ENCODE measurements at regions not wholly inside any gene's neighbourhood (a gene's known extent, or its start where the extent isn't known, plus 50 kb on each side); places are given as distances from the start of the nearest gene placed in this dataset.

DNA sequence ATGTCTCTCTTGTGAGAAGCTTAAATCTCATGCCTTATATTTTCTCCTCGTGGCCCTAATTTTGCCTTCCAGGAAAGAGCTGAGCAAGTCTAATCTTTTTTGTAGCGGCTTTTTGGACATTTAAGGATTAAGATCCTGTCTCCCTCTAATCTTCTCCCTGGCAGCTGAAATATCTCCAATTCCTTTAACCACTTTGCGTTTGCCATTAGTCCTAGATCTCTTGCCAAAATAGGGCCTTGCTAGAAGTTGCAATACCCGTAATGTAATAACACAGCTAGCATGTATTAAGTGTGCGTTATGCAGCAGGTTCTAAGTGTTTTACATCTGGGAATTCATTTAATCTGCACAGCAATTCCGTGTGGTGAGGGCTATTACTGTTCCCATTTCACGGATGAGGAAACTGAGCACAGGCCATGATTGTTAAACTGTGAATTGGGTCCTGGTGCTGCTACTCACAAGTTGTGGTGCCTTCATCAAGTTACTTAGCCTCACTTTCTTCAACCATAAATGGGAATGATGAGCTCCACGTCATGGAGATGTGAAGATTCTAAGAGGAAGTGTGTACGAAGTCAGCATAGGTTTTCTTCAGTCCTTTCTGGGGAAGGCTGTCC is 198.9 kb upstream of the ASIC2 start:
- TF ChIP-seq EZH2 (IDR thresholded peaks at IDR 0.05; ENCODE audit: borderline replicate concordance, low read length): no peak
- TF ChIP-seq, protein P1, sequence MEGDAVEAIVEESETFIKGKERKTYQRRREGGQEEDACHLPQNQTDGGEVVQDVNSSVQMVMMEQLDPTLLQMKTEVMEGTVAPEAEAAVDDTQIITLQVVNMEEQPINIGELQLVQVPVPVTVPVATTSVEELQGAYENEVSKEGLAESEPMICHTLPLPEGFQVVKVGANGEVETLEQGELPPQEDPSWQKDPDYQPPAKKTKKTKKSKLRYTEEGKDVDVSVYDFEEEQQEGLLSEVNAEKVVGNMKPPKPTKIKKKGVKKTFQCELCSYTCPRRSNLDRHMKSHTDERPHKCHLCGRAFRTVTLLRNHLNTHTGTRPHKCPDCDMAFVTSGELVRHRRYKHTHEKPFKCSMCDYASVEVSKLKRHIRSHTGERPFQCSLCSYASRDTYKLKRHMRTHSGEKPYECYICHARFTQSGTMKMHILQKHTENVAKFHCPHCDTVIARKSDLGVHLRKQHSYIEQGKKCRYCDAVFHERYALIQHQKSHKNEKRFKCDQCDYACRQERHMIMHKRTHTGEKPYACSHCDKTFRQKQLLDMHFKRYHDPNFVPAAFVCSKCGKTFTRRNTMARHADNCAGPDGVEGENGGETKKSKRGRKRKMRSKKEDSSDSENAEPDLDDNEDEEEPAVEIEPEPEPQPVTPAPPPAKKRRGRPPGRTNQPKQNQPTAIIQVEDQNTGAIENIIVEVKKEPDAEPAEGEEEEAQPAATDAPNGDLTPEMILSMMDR (IDR thresholded peaks at IDR 0.05; ENCODE audit: low read length): no peak
- no peak overlapping the region for H3K27ac ChIP-seq (ENCODE audit: low read depth, low read length, poor library complexity, severe bottlenecking)
- H3K4me3 ChIP-seq (ENCODE audit: low read depth, low read length, poor library complexity, severe bottlenecking): no peak overlapping the region

DNA sequence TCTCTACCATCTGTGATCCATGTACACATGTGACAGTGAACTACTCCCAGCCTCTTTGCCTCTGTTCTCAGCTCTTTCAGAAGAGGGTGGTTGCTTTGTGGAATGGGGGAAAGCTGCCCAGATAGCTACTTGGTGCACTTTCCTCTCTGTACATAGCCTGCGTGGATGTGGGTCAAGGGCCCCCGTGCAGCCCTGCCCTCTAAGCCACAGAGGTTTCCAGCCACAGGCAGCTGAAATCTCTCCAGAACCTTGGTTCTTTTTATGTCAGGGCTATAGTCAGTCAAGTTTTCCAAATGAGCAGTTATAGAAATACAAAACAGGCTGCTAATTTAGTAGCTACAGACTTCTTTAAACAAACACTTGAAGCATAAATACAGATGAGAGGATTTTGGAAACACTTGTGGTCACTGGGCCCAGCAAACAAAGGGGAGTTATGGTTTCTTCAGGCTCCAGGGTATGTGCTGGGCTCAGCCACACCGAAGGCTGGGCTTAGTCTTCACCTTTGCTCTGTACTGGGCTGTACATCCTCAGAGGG is 199.7 kb upstream of the ASIC2 start:
- Histone ChIP-seq H3K4me2 (ENCODE audit: low read length) (no peak overlapping the region), H2AFZ (ENCODE audit: low read length) (no peak overlapping the region), H4K20me1 (ENCODE audit: insufficient read depth, low read length) (no peaks in the 10 kb centered on the region), H3K4me3 (ENCODE audit: low read depth, low read length, poor library complexity, severe bottlenecking) (no peak overlapping the region), H3K36me3 (ENCODE audit: insufficient read depth, low read length) (no peaks in the 10 kb centered on the region), H3K9me2 (ENCODE audit: low read depth, low read length) (no peaks in the 10 kb centered on the region), H3K9ac (ENCODE audit: low read length) (no peak overlapping the region), H3K27ac (ENCODE audit: low read depth, low read length, poor library complexity, severe bottlenecking) (no peak overlapping the region), H3K9me3 (ENCODE audit: low read length) (no peaks in the 10 kb centered on the region), H3K4me1 (ENCODE audit: insufficient read depth, low read length, severe bottlenecking) (no peaks in the 10 kb centered on the region), H3F3A (ENCODE audit: insufficient read depth, low read length) (no peaks in the 10 kb centered on the region), H3K79me2 (ENCODE audit: insufficient read depth, low read length) (no peaks in the 10 kb centered on the region), H3K27me3 (ENCODE audit: insufficient read depth, low read length) (no peaks in the 10 kb centered on the region)
- TF ChIP-seq EZH2 (IDR thresholded peaks at IDR 0.05; ENCODE audit: borderline replicate concordance, low read length): no peak
- TF ChIP-seq, protein P1 (IDR thresholded peaks at IDR 0.05; ENCODE audit: low read length): no peak

More for the DNA sequence above, 198.9 kb upstream of the ASIC2 start:
- no peaks in the 10 kb centered on the region for H3K9me3 ChIP-seq (ENCODE audit: low read length)
- H3K4me1 ChIP-seq (ENCODE audit: insufficient read depth, low read length, severe bottlenecking): no peaks in the 10 kb centered on the region
- no peak overlapping the region for H3K4me2 ChIP-seq (ENCODE audit: low read length)
- no peaks in the 10 kb centered on the region for H3K79me2 ChIP-seq (ENCODE audit: insufficient read depth, low read length)
- no peaks in the 10 kb centered on the region for H4K20me1 ChIP-seq (ENCODE audit: insufficient read depth, low read length)
- no peaks in the 10 kb centered on the region for H3F3A ChIP-seq (ENCODE audit: insufficient read depth, low read length)
- H2AFZ ChIP-seq (ENCODE audit: low read length): no peak overlapping the region
- no peaks in the 10 kb centered on the region for H3K36me3 ChIP-seq (ENCODE audit: insufficient read depth, low read length)
- no peaks in the 10 kb centered on the region for H3K9me2 ChIP-seq (ENCODE audit: low read depth, low read length)
- no peaks in the 10 kb centered on the region for H3K27me3 ChIP-seq (ENCODE audit: insufficient read depth, low read length)
- no peak overlapping the region for H3K9ac ChIP-seq (ENCODE audit: low read length)

DNA sequence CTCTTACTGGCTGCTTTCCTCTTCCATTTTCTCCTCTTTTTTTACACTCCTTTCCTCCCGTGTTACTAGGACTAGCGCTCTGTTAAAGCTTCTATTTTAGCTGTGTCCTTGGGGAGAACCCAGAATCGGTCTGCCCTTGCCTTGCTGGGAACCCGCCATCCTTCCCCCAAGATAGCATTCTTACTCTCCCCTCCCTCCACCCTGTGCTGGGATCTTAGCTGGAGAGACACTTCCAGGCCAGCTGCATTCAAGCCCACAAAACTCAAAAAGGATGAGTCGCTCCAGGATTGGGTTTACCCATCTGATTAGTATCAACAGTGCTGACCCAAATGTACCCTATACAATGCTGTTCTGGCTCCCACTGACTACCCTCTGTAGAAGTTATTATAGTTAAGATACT is 200.5 kb upstream of the ASIC2 start:
- Histone ChIP-seq H3K9me3 (ENCODE audit: low read length) (no peaks in the 10 kb centered on the region), H3K27ac (ENCODE audit: low read depth, low read length, poor library complexity, severe bottlenecking) (no peak overlapping the region), H2AFZ (ENCODE audit: low read length) (no peak overlapping the region), H3F3A (ENCODE audit: insufficient read depth, low read length) (no peaks in the 10 kb centered on the region), H3K4me2 (ENCODE audit: low read length) (no peak overlapping the region), H4K20me1 (ENCODE audit: insufficient read depth, low read length) (no peaks in the 10 kb centered on the region), H3K9ac (ENCODE audit: low read length) (no peak overlapping the region), H3K9me2 (ENCODE audit: low read depth, low read length) (no peaks in the 10 kb centered on the region), H3K27me3 (ENCODE audit: insufficient read depth, low read length) (no peaks in the 10 kb centered on the region), H3K79me2 (ENCODE audit: insufficient read depth, low read length) (no peaks in the 10 kb centered on the region), H3K4me3 (ENCODE audit: low read depth, low read length, poor library complexity, severe bottlenecking) (no peak overlapping the region), H3K36me3 (ENCODE audit: insufficient read depth, low read length) (no peaks in the 10 kb centered on the region), H3K4me1 (ENCODE audit: insufficient read depth, low read length, severe bottlenecking) (no peaks in the 10 kb centered on the region)
- no peak for TF ChIP-seq EZH2 (IDR thresholded peaks at IDR 0.05; ENCODE audit: borderline replicate concordance, low read length)
- TF ChIP-seq, protein P1 (IDR thresholded peaks at IDR 0.05; ENCODE audit: low read length): no peak
